Nucleus accumbens (tissue), 56 donors: ENCODE measurements at regions not wholly inside any gene's neighbourhood (a gene's known extent, or its start where the extent isn't known, plus 50 kb on each side); places are given as distances from the start of the nearest gene placed in this dataset.

Experiments used
- DNase-seq, 56 donors: peaks; one replicate each; lab custom pipeline; 2025; lab: John Stamatoyannopoulos, UW

DNA sequence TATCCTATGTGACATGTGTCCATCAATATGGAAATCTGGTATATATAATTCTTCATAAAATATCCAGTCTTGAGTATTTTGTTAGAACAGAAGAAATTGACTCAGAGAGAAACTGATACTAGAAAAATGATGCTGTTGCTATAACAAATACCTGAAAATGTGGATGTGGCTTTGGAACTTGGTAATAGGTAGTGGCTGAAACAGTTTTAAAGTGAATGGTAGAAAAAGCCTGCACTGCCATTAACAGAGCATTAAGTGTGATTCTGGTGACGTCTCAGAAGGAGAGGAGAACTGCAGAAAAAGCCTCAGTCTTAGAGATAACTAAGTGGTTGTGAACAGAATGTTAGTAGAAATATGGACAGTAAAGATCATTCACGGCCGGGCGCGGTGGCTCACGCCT, 634.9 kb upstream of the ZNF608 start:
- DNase-seq = no peak

DNA sequence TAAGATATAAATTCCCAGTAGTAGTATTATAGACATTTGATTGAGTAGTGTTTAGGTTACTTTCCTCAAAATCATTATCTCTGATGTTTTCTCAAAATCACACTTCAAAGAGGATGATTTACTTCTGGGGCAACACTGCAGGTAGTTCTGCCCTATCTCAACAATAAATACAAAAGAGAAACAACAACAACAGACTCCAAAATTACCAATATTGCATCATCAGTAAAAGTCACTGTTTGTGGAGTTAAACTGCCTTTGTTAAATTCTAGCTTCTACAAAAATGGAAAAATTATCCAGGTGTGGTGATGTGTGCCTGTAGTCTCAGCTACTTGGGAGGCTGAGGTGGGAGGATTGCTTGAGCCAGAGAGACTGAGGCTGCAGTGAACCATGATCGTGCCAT, 637.6 kb upstream of the ZNF608 start:
- DNase-seq = no peak

DNA sequence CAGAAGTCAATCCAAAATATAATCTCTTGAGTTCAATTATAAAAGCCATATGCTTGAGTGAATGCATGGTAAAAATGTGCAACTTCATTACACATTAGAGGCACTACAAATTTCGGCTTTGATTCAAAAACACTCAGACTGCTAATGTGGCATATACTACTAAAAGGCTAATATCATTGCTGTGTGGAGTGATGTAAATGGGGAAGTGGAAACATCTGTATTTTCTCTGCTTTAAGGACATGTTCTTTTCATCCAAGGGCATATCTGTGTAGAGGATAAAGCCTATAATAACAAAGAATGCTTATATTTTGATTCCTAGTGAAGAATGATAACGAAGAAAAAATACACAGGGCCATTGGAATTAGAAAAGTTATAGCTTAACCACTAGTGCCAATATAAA, 643.9 kb upstream of the ZNF608 start:
- DNase-seq = no peak

DNA sequence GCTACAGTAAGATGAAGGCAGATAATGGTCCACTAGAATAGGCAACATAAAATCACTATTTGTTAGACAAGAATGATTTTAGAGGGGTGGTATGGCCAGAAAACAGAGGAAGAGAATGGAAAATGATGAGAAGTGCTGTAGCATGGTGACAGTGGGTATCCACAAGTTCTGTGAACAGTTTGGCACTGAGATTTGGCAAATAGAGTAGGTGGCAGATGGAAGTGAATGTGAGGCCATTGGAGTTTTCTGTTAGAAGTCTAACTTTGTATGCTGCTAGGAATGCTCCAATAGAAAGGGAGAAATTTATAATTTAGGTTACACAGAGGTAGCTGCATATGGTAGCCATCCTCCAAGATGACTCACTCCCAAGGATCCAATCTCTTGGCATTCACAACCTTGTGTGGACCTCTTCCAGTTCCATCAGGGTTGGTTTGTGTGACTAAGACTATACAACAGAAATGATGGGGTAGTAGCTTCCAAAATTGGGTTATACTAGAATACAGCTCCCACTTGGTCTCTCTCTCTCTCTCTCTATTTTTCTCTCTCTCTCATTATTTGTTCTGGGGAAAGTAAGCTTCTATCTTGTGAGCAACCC, 646.9 kb upstream of the ZNF608 start:
- no peak for DNase-seq

DNA sequence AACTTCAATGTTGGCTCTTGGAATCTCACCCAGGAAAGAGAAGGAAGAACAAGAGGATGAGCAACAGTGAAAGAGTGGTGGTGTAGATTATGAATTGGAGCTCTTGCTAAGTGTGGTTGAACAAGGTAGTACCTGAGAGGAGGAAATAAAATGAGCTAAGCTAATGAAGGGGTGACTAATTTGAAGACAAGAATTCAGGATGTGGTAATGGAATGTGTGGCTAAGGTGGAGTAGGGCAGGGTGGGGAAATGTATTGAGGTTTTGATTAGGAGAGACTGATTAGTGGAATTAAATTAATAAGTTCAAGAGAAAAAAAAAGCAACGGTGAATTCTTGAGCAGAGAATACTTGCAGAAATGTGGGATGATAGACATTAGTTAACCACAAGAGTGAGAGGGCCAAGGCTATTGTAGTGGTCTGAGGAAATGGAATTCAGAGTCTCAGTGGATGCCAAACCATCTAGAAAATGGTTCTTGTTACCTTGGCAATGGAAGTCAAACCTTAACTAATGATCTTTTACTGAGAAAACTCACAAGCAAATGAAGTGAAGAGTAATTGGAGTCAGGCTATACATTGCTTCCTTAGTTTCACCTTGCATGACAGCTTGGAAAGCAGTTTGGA, 648.3 kb upstream of the ZNF608 start:
- no peak for DNase-seq

DNA sequence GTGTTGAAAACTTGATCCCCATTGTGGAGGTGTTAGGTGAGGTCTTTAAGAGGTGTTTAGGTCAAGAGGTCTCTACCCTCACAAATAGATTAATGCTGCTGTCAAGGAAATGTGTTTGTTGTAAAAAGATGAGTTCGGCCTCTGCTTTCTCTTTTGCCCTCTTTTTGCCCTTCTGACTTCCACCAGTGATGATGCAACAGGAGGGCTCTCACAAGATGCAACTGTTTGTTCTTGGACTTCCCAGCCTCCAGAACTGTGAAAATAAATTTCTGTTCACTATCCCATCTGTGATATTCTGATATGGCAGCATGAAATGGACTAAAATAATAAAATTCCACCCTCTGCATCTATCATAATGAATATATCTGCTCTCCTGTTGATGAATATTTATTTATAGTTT, 650.0 kb upstream of the ZNF608 start:
- no peak for DNase-seq

DNA sequence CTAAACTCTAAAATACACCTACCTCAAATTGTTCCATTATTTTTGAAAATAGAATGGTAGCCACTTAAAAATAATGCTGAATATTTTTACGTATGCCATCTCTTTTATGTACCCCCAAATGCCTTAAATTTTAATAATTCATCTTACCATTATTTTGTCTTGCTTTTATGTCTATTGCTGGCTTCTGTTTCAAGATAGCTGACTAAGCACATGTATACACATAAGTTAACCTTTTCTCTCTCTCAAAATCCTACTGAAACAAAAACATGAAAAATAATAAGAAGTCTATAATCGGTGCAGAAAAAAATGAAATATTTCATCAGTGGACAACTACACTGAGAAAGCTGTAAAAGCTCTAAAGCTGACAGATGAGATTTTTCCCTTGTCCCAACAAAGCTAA, 652.0 kb upstream of the ZNF608 start:
- DNase-seq = no peak

DNA sequence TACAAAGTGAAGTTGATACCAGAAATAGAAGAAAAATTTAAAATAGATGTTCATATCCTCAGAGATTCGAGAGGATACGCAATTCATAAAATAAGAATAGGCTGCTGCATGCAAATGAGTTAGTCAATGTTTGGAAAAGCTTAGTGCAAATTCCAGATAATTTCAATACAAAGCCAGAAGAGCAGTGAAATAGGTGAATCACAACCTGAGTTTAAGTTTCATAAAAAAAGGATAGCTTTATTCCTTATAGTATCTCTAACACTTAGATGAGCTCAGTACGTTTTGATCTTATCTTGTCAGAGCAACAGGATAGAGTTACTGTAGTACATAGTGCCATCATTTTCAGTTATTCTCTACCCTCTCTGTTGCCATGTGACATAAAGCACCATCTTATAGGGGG, 653.4 kb upstream of the ZNF608 start:
- no peak for DNase-seq

DNA sequence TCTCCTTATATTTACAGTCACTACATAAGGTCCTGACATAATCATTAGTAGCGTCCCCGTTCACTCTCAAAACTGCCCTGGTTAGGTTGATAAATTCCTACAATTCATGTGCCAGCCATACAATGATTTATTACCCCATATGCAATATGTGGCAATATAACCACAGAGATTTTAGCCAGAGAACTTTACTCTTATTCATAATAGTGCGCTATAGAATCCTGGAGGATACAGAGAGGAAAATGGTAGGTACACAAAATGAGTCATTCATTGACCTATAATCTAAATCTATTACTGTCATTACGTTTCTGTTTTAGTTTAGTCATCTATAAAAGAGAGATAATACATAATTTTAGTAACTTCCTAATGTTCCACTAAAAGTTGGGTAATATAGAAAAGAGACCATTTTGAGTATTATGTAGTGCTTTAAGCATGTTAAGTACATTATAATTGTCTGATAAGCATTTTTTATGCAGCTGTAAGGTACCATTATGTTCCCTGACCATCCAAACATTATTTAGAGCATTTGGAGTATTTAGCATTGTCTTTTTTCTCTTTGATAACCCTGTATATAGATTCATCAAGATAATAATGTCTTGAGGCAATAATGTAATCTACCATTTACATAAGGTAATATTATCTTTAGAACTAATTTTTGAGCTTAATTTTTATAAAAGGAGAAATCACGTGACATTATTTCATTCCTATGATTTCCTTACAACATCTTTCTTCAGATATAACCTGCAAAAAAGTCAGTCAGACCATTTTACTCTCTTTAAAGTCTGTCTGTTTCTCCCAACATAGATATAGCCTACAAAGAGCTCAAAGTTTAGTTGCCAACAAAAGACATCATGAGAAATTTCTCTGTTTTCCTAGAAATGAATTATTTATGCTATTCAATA, 655.5 kb upstream of the ZNF608 start:
- no peak for DNase-seq

DNA sequence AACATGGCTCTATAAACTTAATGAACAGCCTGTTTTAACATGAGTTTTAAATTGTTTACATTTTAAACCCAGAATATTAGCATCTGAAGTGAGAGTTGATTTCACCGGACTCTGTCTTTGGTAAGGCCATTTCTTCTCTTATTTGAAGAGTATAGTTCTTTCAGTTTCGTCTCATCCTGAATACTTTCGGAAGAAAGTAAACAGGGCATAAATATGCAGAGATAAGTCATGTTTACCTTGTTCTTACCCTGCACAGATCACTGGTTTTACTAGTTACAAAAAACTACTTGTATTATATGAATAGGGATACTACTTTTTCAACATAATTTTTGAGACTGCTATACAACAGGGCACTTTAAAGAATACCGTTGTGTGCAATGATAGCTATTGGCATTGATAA, 656.3 kb upstream of the ZNF608 start:
- no peak for DNase-seq

DNA sequence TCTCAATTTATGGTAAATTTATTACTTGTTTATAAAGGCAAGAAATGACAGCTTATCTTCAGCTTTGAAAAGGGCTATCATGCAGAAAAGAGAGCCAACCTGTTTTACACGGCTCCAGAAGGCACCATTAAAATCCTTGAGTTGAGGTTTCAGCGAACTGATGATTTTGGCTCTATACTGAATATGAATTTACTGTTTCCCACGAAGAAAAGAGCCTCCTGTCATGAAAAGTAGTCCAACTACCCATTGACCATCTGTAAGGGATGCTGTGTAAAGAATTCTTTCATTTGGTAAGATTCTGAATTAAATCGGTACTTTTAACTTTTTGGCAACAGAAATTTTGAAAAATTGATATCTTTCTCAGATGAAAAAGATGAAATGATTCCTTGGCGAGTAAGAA, 657.6 kb upstream of the ZNF608 start:
- DNase-seq = no peak

DNA sequence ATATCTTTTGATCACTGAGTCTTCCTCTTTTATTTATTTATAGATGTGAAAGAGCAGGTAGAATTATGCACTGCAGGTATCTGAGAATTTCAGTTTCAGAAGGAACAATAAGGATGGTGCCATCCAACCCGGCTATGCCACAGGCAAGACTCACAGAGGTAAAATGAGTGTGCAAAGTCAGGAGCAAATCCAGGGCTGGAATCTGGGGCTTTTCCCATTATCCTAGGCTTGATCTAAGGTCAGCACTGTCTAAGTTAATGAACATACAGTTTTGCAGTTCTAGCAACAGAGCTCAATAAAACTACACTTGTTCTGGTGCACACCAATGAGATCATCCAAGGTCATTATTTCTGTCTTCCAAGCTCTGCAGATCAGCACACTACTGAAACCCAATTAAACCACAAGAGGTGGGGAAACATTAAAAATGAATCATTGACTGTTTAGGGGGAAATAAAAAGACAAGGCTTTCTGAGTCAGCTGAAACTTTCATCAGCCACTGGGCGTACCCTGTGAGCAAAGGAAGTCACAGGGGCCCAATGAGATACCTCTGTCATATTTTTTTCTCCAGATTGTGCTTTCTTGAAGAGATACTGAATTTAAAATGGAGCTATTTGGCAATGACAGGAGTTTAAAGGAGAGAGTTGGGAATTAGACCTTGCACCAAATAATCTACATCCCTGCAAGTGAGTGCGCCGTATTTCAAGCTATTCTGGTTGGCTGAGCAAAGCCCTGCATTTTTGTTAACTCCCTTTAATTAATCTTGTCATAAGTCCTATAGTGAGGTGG, 662.2 kb upstream of the ZNF608 start:
- peak in 1 of 56 donors; percentile 3 for DNase-seq

DNA sequence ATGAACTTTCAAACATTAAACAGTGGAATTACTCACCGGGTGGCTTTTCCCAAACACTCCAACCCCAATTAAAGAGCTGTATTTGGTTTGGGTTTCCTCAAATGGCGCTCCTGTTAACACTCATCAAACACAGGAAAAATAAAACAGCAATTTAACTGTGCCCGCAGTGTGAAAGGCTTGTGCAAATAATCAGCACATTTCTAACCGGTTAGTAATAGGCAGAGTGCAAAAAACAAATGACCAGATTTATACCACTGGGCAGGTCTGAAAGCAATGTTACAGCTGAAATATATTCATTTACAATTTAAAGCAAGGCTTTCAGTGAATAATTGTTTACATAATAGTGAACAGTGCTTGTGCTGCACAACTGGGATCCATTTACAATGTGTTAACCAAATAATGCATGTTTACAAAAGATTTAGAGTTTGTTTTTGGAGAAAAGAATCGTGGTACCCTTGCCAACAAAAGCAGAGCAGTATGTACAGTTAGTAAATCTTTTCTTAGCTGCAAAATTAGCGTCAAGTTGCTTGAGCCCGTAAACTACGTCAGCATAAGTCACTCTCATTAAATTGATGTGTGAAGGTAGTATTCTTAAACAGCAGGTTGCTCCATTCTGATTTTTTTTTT, 662.9 kb upstream of the ZNF608 start:
- no peak for DNase-seq

DNA sequence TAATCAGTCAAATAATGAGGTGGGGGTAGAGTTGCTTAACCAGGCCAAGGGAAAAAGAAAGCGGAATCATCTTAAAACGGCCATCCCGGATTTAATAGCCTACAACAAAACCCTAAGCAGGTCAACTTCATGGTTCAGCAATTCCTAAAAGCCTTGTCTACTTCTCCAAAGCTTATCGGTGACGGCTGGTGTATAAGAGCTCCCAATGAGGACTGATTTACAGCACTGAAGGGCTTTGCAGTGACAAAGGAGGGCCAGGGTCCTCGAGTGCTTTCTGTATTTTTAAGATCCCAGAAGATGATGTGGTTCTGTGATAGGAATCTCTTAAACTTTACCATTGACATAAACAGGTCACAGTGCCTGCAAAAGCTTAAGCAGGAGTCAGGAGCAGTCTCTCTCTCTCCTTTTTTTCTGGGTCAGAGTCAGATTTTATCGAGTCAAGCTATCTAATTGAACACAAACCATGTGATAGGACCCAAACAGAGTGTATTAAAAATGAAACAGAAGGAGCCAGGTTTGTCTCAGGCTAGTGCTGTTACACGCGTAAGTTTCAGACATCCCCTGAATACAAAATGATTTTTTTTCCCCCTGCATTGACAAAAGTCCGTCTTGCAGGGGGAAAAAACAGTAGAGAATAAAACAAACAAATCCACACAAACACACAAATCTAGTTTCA, 663.6 kb upstream of the ZNF608 start:
- peak in 2 of 56 donors; percentile 7 to 67 for DNase-seq

DNA sequence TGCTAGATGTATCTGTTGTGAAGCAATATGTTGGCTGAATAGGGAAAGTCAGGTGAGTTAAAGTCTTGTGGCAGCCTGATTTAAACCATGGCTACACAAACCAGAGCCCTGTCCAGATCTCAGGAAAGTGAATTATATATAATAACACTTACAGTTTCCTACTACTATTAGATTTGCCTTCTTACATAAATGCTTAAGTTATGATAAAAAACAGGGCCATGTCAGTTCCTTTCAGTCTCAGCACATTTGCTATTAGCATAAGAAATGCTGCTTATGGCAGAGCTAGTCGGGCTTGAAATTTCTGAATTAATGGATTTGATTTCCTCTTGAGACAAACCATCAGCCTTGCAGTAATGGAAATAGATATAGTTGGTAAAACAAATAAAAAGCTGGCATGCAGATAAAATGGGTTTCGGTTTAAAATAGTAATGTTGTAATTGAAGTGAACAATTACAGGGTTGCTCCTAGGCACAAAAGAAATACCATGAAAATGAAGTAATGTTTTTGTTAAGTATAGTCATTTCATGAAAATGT, 664.2 kb upstream of the ZNF608 start:
- peak in 1 of 56 donors; percentile 43 for DNase-seq

DNA sequence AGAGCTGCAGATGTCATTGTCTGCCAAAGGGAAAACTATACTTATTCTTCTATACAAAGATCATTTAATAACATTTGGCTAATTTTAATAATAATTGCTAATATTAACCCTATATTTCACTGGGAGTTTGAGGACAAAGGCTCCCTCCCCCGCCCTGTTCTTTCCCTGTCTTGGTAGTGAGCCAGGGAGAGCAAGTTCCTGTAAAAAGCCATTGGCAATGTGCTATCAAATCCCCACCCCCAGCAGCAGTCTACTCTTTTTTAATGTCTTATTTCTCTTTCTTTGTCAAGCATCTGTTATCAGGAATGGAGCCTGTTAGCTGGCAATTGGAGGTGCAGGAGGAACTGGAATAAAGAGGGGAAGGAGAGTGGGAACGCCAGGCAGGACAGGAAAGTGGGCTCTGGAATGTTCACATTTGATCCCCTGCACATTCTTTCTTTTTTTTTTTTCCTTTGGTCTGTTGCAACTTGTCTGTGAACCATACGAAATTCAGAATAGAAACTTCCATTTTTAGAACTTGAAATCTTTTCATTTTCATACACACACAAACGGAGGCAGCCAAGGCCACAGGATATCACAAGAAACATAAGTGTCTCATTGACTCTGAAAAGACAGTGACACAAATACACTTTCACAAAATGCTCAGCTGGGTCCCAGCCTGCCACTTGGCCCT, 664.8 kb upstream of the ZNF608 start:
- DNase-seq = peak in 14 of 56 donors; percentile 3 to 72 (median 24)

DNA sequence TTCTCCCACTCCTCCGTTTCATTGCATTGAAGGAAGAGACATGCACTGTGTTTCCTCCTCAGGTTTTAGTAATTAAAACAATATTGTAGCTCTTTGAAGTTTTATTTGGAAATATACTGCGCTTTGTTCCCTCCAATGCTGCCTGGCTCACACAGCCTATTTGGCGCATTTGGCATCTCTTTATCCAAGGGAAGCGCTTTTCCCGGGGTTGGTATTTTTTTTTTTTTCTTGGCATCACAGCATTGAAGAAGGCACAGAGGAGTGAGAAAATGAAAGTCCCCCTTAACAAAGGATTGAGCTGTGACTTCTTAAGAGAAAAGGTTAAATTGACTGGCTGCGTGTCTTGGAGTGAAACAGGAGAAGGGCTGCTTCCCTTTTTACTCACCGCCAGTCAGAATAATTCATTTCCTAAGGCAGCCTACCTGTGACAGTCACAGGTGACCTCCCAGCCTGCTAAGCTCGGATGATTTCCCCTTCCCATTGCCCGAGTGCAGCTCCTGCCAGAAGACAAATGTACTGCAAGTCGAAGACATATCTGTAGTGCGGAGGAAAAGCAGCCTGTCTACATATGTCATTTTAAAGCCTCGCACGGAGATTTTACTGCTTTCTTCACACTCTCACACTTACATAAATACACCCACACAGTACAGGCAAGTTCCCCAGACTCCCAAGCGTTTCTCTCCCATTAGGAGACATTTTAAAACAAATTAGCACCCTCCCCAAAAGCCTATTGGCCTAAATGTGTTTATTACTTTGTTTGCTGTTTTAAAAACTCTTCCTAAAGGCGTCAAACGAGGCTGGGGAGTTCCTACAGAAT, 665.5 kb upstream of the ZNF608 start:
- DNase-seq = peak in 20 of 56 donors; percentile 9 to 67 (median 36)
